ENCODE measurements at regions not wholly inside any gene's neighbourhood (a gene's known extent, or its start where the extent isn't known, plus 50 kb on each side); places are given as distances from the start of the nearest gene placed in this dataset.
"Not testable (repeated sequence)": the region's sequence is repeated elsewhere in the genome, so short reads cannot be mapped to it uniquely, and the experiment has no call there.

- Mint-ChIP-seq H3K36me3 (ENCODE audit: insufficient read depth, unreplicated experiment) (no peaks in the 10 kb centered on the region), H3K4me3 (ENCODE audit: low read depth, unreplicated experiment) (no peak overlapping the region), H3K9me3 (ENCODE audit: low read depth, unreplicated experiment) (peaks cover 12% of the 10 kb centered on the region), H3K27ac (ENCODE audit: unreplicated experiment) (no peak overlapping the region), H3K4me1 (ENCODE audit: low read depth, unreplicated experiment) (no peaks in the 10 kb centered on the region), H3K27me3 (ENCODE audit: unreplicated experiment) (no peaks in the 10 kb centered on the region)
- CTCF ChIA-PET, result no interaction called here
- DNase-seq, result no peak
- intact Hi-C loops (cut with micrococcal nuclease; ENCODE audit: unreplicated experiment), result no loop called here
- BruUV-seq (replicated peaks), result no TSS peak
- TF ChIP-seq CTCF (IDR thresholded peaks at IDR 0.05; ENCODE audit: unreplicated experiment), result no peak
Measured at GRCh38 chr4:163237856-163238255, 71.2 kb upstream of the NAF1 start.

GRCh38 chr4:163236389-163236788 lies 69.7 kb upstream of the NAF1 start:
- H3K4me3 Mint-ChIP-seq (ENCODE audit: low read depth, unreplicated experiment); BruUV-seq (replicated peaks); CTCF ChIA-PET; DNase-seq; H3K4me1 Mint-ChIP-seq (ENCODE audit: low read depth, unreplicated experiment); H3K27ac Mint-ChIP-seq (ENCODE audit: unreplicated experiment); H3K36me3 Mint-ChIP-seq (ENCODE audit: insufficient read depth, unreplicated experiment); intact Hi-C loops (cut with micrococcal nuclease; ENCODE audit: unreplicated experiment); H3K27me3 Mint-ChIP-seq (ENCODE audit: unreplicated experiment): not testable (repeated sequence)
- H3K9me3 Mint-ChIP-seq (ENCODE audit: low read depth, unreplicated experiment), result peaks cover 12% of the 10 kb centered on the region

GRCh38 chr4:163233321-163233720 lies 66.6 kb upstream of the NAF1 start:
- no peaks in the 10 kb centered on the region for H3K36me3 Mint-ChIP-seq (ENCODE audit: insufficient read depth, unreplicated experiment)
- H3K4me1 Mint-ChIP-seq (ENCODE audit: low read depth, unreplicated experiment), result no peaks in the 10 kb centered on the region
- TF ChIP-seq CTCF (IDR thresholded peaks at IDR 0.05; ENCODE audit: unreplicated experiment), result no peak
- no TSS peak for BruUV-seq (replicated peaks)
- peaks cover 15% of the 10 kb centered on the region for H3K9me3 Mint-ChIP-seq (ENCODE audit: low read depth, unreplicated experiment)
- H3K4me3 Mint-ChIP-seq (ENCODE audit: low read depth, unreplicated experiment), result no peak overlapping the region
- H3K27me3 Mint-ChIP-seq (ENCODE audit: unreplicated experiment), result no peaks in the 10 kb centered on the region
- CTCF ChIA-PET, result no interaction called here
- intact Hi-C loops (cut with micrococcal nuclease; ENCODE audit: unreplicated experiment), result no loop called here
- no peak overlapping the region for H3K27ac Mint-ChIP-seq (ENCODE audit: unreplicated experiment)
- no peak for DNase-seq

GRCh38 chr4:163228648-163229047 lies 62.0 kb upstream of the NAF1 start:
- CTCF ChIA-PET, result no interaction called here
- BruUV-seq (replicated peaks), result no TSS peak
- no peak for TF ChIP-seq CTCF (IDR thresholded peaks at IDR 0.05; ENCODE audit: unreplicated experiment)
- intact Hi-C loops (cut with micrococcal nuclease; ENCODE audit: unreplicated experiment), result no loop called here
- Mint-ChIP-seq H3K36me3 (ENCODE audit: insufficient read depth, unreplicated experiment) (no peaks in the 10 kb centered on the region), H3K27ac (ENCODE audit: unreplicated experiment) (no peak overlapping the region), H3K27me3 (ENCODE audit: unreplicated experiment) (no peaks in the 10 kb centered on the region), H3K4me1 (ENCODE audit: low read depth, unreplicated experiment) (no peaks in the 10 kb centered on the region), H3K9me3 (ENCODE audit: low read depth, unreplicated experiment) (peaks cover 4% of the 10 kb centered on the region), H3K4me3 (ENCODE audit: low read depth, unreplicated experiment) (no peak overlapping the region)
- DNase-seq, result no peak

- no peaks in the 10 kb centered on the region for H3K36me3 Mint-ChIP-seq (ENCODE audit: insufficient read depth, unreplicated experiment)
- no peak overlapping the region for H3K27ac Mint-ChIP-seq (ENCODE audit: unreplicated experiment)
- no peaks in the 10 kb centered on the region for H3K4me1 Mint-ChIP-seq (ENCODE audit: low read depth, unreplicated experiment)
- H3K27me3 Mint-ChIP-seq (ENCODE audit: unreplicated experiment), result no peaks in the 10 kb centered on the region
- TF ChIP-seq CTCF (IDR thresholded peaks at IDR 0.05; ENCODE audit: unreplicated experiment), result no peak
- no TSS peak for BruUV-seq (replicated peaks)
- no peaks in the 10 kb centered on the region for H3K9me3 Mint-ChIP-seq (ENCODE audit: low read depth, unreplicated experiment)
- H3K4me3 Mint-ChIP-seq (ENCODE audit: low read depth, unreplicated experiment), result no peak overlapping the region
- DNase-seq, result no peak
- CTCF ChIA-PET, result no interaction called here
- intact Hi-C loops (cut with micrococcal nuclease; ENCODE audit: unreplicated experiment), result no loop called here
Measured at GRCh38 chr4:163221467-163221866, 54.8 kb upstream of the NAF1 start.

Measured in Calu3 (cell line).